ENCODE measurements at regions not wholly inside any gene's neighbourhood (a gene's known extent, or its start where the extent isn't known, plus 50 kb on each side); places are given as distances from the start of the nearest gene placed in this dataset.

- CTCF ChIA-PET (ENCODE audit: partially characterized antibody) = interaction anchor here (1.0 to 3.4 kb wide), 4 partner anchors 9 to 169 kb away, joined by 3 to 21 read pairs (median 4); no protein-coding TSS in a partner anchor
- H3K56ac ChIP-seq (replicated peaks; ENCODE audit: insufficient read length, low read depth, low read length) = no peak overlapping the region
- no peak for FAIRE-seq
These were observed 310.1 kb upstream of the MSX2 start for GRCh38 chr5:174414315-174414710.

More at GRCh38 chr5:174414315-174414710, 310.1 kb upstream of the MSX2 start:
- Histone ChIP-seq H3K18ac (ENCODE audit: extremely low read depth, low read length) (no peak overlapping the region), H2BK20ac (ENCODE audit: low read length) (no peak overlapping the region), H4K91ac (replicated peaks; ENCODE audit: insufficient read length, low read length) (no peak overlapping the region), H2AK5ac (ENCODE audit: low read depth, low read length) (no peak overlapping the region), H3K23ac (ENCODE audit: insufficient read length) (no peak overlapping the region), H3K27me3 (replicated peaks in 1 of 4; ENCODE audit: control insufficient read depth in 3 of 4, extremely low read depth in 1 of 4, insufficient read depth in 3 of 4, low read length in 3 of 4) (peaks cover 0 to 9% (median 2%) of the 10 kb centered on the region in 4 experiments; a peak in 3 of 7 replicates), H2AFZ (ENCODE audit: low read length) (no peak overlapping the region), H3K4ac (replicated peaks; ENCODE audit: insufficient read length, low read depth, low read length) (no peak overlapping the region), H3K23me2 (ENCODE audit: low read depth, low read length) (peaks cover 3% of the 10 kb centered on the region), H3K4me2 (ENCODE audit: insufficient read depth in 1 of 2, low read depth in 2 of 2, low read length in 2 of 2) (no peak overlapping the region), H4K20me1 (replicated peaks in 1 of 2; ENCODE audit: control insufficient read depth in 1 of 2, insufficient read depth in 2 of 2, low read length in 2 of 2) (no peaks in the 10 kb centered on the region), H3K14ac (ENCODE audit: insufficient read length) (no peak overlapping the region), H4K8ac (ENCODE audit: extremely low read depth, insufficient read depth, low read length) (no peak overlapping the region; the same call in 1 of the 2 replicates), H3K4me3 (ENCODE audit: extremely low read depth in 1 of 4, insufficient read depth in 2 of 4, low read depth in 3 of 4, low read length in 4 of 4) (no peak overlapping the region), H2BK15ac (ENCODE audit: low read length) (no peak overlapping the region), H2BK12ac (ENCODE audit: low read depth, low read length) (no peak overlapping the region), H4K5ac (ENCODE audit: insufficient read length, low read depth, low read length) (no peak overlapping the region), H3K79me2 (ENCODE audit: control insufficient read depth in 1 of 2, insufficient read depth in 2 of 2, low read length in 2 of 2) (no peaks in the 10 kb centered on the region), H3K9ac (replicated peaks in 1 of 4; ENCODE audit: extremely low read depth in 1 of 4, low read depth in 3 of 4, low read length in 3 of 4) (no peak overlapping the region), H2BK5ac (ENCODE audit: low read depth, low read length) (no peak overlapping the region), H3K4me1 (replicated peaks in 1 of 4; ENCODE audit: control insufficient read depth in 3 of 4, insufficient read depth in 4 of 4, low read length in 3 of 4) (no peaks in the 10 kb centered on the region), H3K27ac (ENCODE audit: low read depth, low read length) (no peak overlapping the region), H3K36me3 (ENCODE audit: control insufficient read depth in 2 of 4, insufficient read depth in 4 of 4, low read length in 3 of 4) (no peaks in the 10 kb centered on the region), H3K79me1 (ENCODE audit: low read depth, low read length) (no peaks in the 10 kb centered on the region), H2BK120ac (replicated peaks; ENCODE audit: low read depth, low read length) (no peak overlapping the region), H3K9me3 (ENCODE audit: insufficient read depth in 2 of 2, low read depth in 1 of 2, low read length in 1 of 2) (no peaks in the 10 kb centered on the region)
- TF ChIP-seq CHD2 (IDR thresholded peaks at IDR 0.05; ENCODE audit: low read length) = no peak
- no peak for TF ChIP-seq SP4 (IDR thresholded peaks at IDR 0.05; ENCODE audit: low read length)
- no peak for TF ChIP-seq MAFK (IDR thresholded peaks at IDR 0.05; ENCODE audit: low read depth, low read length)
- TF ChIP-seq ZNF274 (IDR thresholded peaks at IDR 0.05; ENCODE audit: borderline replicate concordance, extremely low read depth, low read length) = no peak
- TF ChIP-seq SP2 (IDR thresholded peaks at IDR 0.05; ENCODE audit: low read length) = no peak
- no peak for TF ChIP-seq YY1 (IDR thresholded peaks at IDR 0.05; ENCODE audit: low read depth, low read length)
- TF ChIP-seq KDM4A (IDR thresholded peaks at IDR 0.05; ENCODE audit: low read depth, low read length, severe bottlenecking) = no peak
- no peak for TF ChIP-seq CTCF (IDR thresholded peaks at IDR 0.05; ENCODE audit: control extremely low read depth in 1 of 3, insufficient read depth in 1 of 3, low read depth in 1 of 3, low read length in 3 of 3)
- TF ChIP-seq POLR2AphosphoS5 (IDR thresholded peaks at IDR 0.05; ENCODE audit: low read depth, low read length) = no peak
- no peak for TF ChIP-seq EGR1 (IDR thresholded peaks at IDR 0.05; ENCODE audit: borderline replicate concordance, low read depth, low read length)
- no peak for TF ChIP-seq JUND (IDR thresholded peaks at IDR 0.05; ENCODE audit: low read length)
- DNase-seq (ENCODE audit: low read depth in 1 of 2, low spot score in 2 of 2) = no peak
- WGBS, 2 experiments (ENCODE audit: extremely low coverage in 1 of 2, insufficient coverage in 1 of 2, insufficient read length in 1 of 2, insufficient replicate concordance in 2 of 2, low coverage in 1 of 2, low lambda C conversion rate in 2 of 2, missing lambda C conversion rate in 1 of 2) = 88% methylated on average over 1 of the region's 1 CpG; no CpG with 5 or more reads in 1 of the 2 experiments
- POLR2A ChIA-PET (ENCODE audit: partially characterized antibody) = no interaction called here
